Uterus (tissue), 3 donors: ENCODE measurements at regions not wholly inside any gene's neighbourhood (a gene's known extent, or its start where the extent isn't known, plus 50 kb on each side); places are given as distances from the start of the nearest gene placed in this dataset.

Source experiments
- DNase-seq, 2 donors: peaks; one replicate each; pipeline ENCODE4 v3.0.0-alpha.2; 2019 to 2020
- H3K27ac ChIP-seq, 2 donors: fragments of 200-600 bp; sonication (generic); 1 replicate in 1 of 2; 2 replicates in 1 of 2; pipeline ENCODE4 v1.5.1; 2016 to 2018
- H3K27me3 ChIP-seq, 2 donors: fragments of 200-600 bp; sonication (generic); one replicate each; pipeline ENCODE4 v1.5.1; 2018 to 2019; ENCODE audit warnings: control low read depth in 1 of 2
- H3K36me3 ChIP-seq, 2 donors: fragments of 200-600 bp; sonication (generic); one replicate each; pipeline ENCODE4 v1.5.1; 2019; ENCODE audit warnings: control low read depth in 1 of 2
- H3K4me1 ChIP-seq, 2 donors: fragments of 200-600 bp; sonication (generic); one replicate each; pipeline ENCODE4 v1.5.1; 2018 to 2019; ENCODE audit warnings: control low read depth in 1 of 2
- H3K4me3 ChIP-seq, 2 donors: fragments of 200-600 bp; sonication (generic); 1 replicate in 1 of 2; 2 replicates in 1 of 2; pipeline ENCODE4 v1.5.1; 2018 to 2019; ENCODE audit warnings: mild to moderate bottlenecking in 1 of 2
- H3K9me3 ChIP-seq, 2 donors: fragments of 200-600 bp; sonication (generic); one replicate each; pipeline ENCODE4 v1.5.1; 2019; ENCODE audit warnings: control low read depth in 1 of 2
- CTCF ChIP-seq, 4 experiments: fragments of 200-600 bp in 2 of 4; fragments of 450-650 bp in 2 of 4; sonication (generic) in 2 of 4; IDR thresholded peaks; one replicate each; pipeline ENCODE4 v1.5.1; 2016 to 2019; ENCODE audit warnings: antibody characterized with exemption in 4 of 4, mild to moderate bottlenecking in 2 of 4, moderate library complexity in 1 of 4
- POLR2A ChIP-seq, 2 donors: fragments of 450-650 bp; IDR thresholded peaks; one replicate each; pipeline ENCODE4 v1.6.1; 2016; ENCODE audit warnings: antibody characterized with exemption in 2 of 2, mild to moderate bottlenecking in 1 of 2, moderate library complexity in 1 of 2
- intact Hi-C: fragments of 100-400 bp; cut with DNase I; formaldehyde crosslinking; loops from one replicate; pipeline ENCODE4 v1.15.1; 2023; ENCODE audit warnings: low total_unique reads
- donor health status: DM: yes; HTN: yes; CAD: no.

GRCh38 chr1:25037174-25038074, 107.3 kb upstream of the RUNX3 start:
- DNase-seq = no peak
- Histone ChIP-seq H3K9me3 (no peaks in the 10 kb centered on the region), H3K4me3 (no peak overlapping the region), H3K4me1 (no peaks in the 10 kb centered on the region), H3K36me3 (no peaks in the 10 kb centered on the region), H3K27ac (no peak overlapping the region), H3K27me3 (no peaks in the 10 kb centered on the region)
- no peak for TF ChIP-seq POLR2A (IDR thresholded peaks at IDR 0.05)
- TF ChIP-seq CTCF (IDR thresholded peaks at IDR 0.05) = peak in 1 of 4 experiments; percentile 12
- intact Hi-C loops = no loop called here

- Histone ChIP-seq H3K27ac (no peak overlapping the region), H3K9me3 (no peaks in the 10 kb centered on the region), H3K4me1 (no peaks in the 10 kb centered on the region), H3K4me3 (no peak overlapping the region), H3K27me3 (no peaks in the 10 kb centered on the region), H3K36me3 (no peaks in the 10 kb centered on the region)
- TF ChIP-seq POLR2A (IDR thresholded peaks at IDR 0.05) = no peak
- no peak for DNase-seq
- intact Hi-C loops = no loop called here
Measured at GRCh38 chr1:25036117-25036546, 106.1 kb upstream of the RUNX3 start.

GRCh38 chr1:25035523-25036116, 105.5 kb upstream of the RUNX3 start:
- no peak for TF ChIP-seq POLR2A (IDR thresholded peaks at IDR 0.05)
- TF ChIP-seq CTCF (IDR thresholded peaks at IDR 0.05) = no peak
- no peaks in the 10 kb centered on the region for H3K27me3 ChIP-seq
- no peaks in the 10 kb centered on the region for H3K9me3 ChIP-seq
- no peaks in the 10 kb centered on the region for H3K36me3 ChIP-seq
- H3K4me1 ChIP-seq = no peaks in the 10 kb centered on the region
- H3K4me3 ChIP-seq = no peak overlapping the region
- H3K27ac ChIP-seq = no peak overlapping the region
- intact Hi-C loops = no loop called here
- DNase-seq = no peak

GRCh38 chr1:25034736-25035522, 104.9 kb upstream of the RUNX3 start:
- H3K4me1 ChIP-seq = no peaks in the 10 kb centered on the region
- no peak for TF ChIP-seq POLR2A (IDR thresholded peaks at IDR 0.05)
- no peak for TF ChIP-seq CTCF (IDR thresholded peaks at IDR 0.05)
- intact Hi-C loops = no loop called here

GRCh38 chr1:25033828-25034705, 104.0 kb upstream of the RUNX3 start:
- no peaks in the 10 kb centered on the region for H3K9me3 ChIP-seq
- no peaks in the 10 kb centered on the region for H3K36me3 ChIP-seq
- H3K27me3 ChIP-seq = no peaks in the 10 kb centered on the region
- DNase-seq = no peak
- no peak for TF ChIP-seq POLR2A (IDR thresholded peaks at IDR 0.05)
- TF ChIP-seq CTCF (IDR thresholded peaks at IDR 0.05) = no peak
- H3K4me3 ChIP-seq = no peak overlapping the region
- intact Hi-C loops = no loop called here
- H3K4me1 ChIP-seq = no peaks in the 10 kb centered on the region
- H3K27ac ChIP-seq = no peak overlapping the region

More at GRCh38 chr1:25034736-25035522, 104.9 kb upstream of the RUNX3 start:
- no peaks in the 10 kb centered on the region for H3K9me3 ChIP-seq
- no peak overlapping the region for H3K27ac ChIP-seq
- no peak overlapping the region for H3K4me3 ChIP-seq
- H3K36me3 ChIP-seq = no peaks in the 10 kb centered on the region
- DNase-seq = no peak
- H3K27me3 ChIP-seq = no peaks in the 10 kb centered on the region
